Vagina (tissue), 2 donors: ENCODE measurements at regions not wholly inside any gene's neighbourhood (a gene's known extent, or its start where the extent isn't known, plus 50 kb on each side); places are given as distances from the start of the nearest gene placed in this dataset.

Experiments
- DNase-seq, 2 donors: peaks; one replicate each; pipeline ENCODE4 v3.0.0-alpha.2; 2017; ENCODE audit errors: extremely low spot score in 2 of 2
- H3K27ac ChIP-seq: fragments of 200-600 bp; sonication (generic); one replicate; pipeline ENCODE4 v1.5.1; 2019
- H3K27me3 ChIP-seq: fragments of 200-600 bp; sonication (generic); one replicate; pipeline ENCODE4 v1.5.1; 2019
- H3K36me3 ChIP-seq, 2 donors: fragments of 200-600 bp; sonication (generic); one replicate each; pipeline ENCODE4 v1.5.1; 2017 to 2019
- H3K4me1 ChIP-seq: fragments of 200-600 bp; sonication (generic); one replicate; pipeline ENCODE4 v1.5.1; 2019
- H3K4me3 ChIP-seq, 2 donors: fragments of 200-600 bp; sonication (generic); 1 replicate in 1 of 2; 2 replicates in 1 of 2; pipeline ENCODE4 v1.5.1; 2016 to 2019
- H3K9me3 ChIP-seq: fragments of 200-600 bp; sonication (generic); one replicate; pipeline ENCODE4 v1.5.1; 2019
- POLR2A ChIP-seq, 2 donors: fragments of 450-650 bp; IDR thresholded peaks; one replicate each; pipeline ENCODE4 v1.6.1; 2017; ENCODE audit warnings: antibody characterized with exemption in 2 of 2, mild to moderate bottlenecking in 2 of 2, moderate library complexity in 2 of 2
- POLR2AphosphoS5 ChIP-seq, 2 donors: sonication (generic); formaldehyde crosslinking; IDR thresholded peaks; one replicate each; pipeline ENCODE4 v1.9.0; 2017; ENCODE audit warnings: antibody characterized with exemption in 2 of 2, mild to moderate bottlenecking in 2 of 2, low read depth in 1 of 2; ENCODE audit not compliant: insufficient read depth in 1 of 2
- intact Hi-C: fragments of 100-400 bp; cut with DNase I; formaldehyde crosslinking; loops from one replicate; pipeline ENCODE4 v1.15.1; 2023
- TF ChIP-seq, protein P1 (sequence below), 3 experiments: fragments of 450-650 bp in 2 of 3; fragments of 200-600 bp in 1 of 3; sonication (generic) in 1 of 3; IDR thresholded peaks; one replicate each; pipeline ENCODE4 v1.5.1; 2017 to 2019; ENCODE audit warnings: antibody characterized with exemption in 3 of 3, mild to moderate bottlenecking in 2 of 3, moderate library complexity in 2 of 3

DNA sequence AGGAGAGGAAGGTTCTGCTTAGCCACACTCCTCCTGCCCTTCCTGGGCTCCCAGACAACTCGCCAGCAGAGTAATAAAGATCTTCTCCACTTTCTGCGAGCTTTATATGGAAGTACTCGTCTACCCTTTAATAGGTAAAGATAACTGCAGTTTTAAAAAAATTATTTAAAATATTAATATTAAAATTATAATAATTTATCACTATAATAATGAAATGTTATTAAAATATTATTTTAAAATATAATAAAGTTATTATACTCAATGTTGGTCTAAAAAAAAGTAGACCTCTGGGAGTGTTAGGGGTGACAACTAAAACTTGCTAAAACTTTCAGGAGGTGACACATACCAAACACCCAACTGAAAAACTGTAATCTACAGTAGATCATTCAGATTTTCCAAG lies 81.5 kb downstream of the RBM43 start:
- intact Hi-C loops: no loop called here

DNA sequence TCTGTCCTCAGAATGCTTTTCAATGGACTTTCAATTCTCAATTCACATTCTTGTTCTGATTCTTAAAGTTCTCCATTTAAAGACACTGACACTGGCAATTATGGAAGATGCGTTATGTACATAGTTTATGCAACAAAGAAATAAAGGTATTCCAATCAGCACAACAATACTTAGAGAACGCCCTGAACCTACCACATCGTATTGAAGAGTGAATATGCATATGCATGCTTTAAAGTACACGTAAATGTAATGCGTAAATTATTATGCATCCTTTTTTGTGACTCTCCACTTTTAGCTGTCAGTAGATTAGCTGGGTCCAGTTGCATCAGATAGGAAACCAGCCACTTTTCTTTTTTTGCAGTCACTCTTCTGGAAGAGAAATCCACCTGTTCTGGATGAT lies 83.5 kb downstream of the RBM43 start:
- TF ChIP-seq POLR2A (IDR thresholded peaks at IDR 0.05): no peak
- TF ChIP-seq, protein P1, sequence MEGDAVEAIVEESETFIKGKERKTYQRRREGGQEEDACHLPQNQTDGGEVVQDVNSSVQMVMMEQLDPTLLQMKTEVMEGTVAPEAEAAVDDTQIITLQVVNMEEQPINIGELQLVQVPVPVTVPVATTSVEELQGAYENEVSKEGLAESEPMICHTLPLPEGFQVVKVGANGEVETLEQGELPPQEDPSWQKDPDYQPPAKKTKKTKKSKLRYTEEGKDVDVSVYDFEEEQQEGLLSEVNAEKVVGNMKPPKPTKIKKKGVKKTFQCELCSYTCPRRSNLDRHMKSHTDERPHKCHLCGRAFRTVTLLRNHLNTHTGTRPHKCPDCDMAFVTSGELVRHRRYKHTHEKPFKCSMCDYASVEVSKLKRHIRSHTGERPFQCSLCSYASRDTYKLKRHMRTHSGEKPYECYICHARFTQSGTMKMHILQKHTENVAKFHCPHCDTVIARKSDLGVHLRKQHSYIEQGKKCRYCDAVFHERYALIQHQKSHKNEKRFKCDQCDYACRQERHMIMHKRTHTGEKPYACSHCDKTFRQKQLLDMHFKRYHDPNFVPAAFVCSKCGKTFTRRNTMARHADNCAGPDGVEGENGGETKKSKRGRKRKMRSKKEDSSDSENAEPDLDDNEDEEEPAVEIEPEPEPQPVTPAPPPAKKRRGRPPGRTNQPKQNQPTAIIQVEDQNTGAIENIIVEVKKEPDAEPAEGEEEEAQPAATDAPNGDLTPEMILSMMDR (IDR thresholded peaks at IDR 0.05): no peak
- no peak for TF ChIP-seq POLR2AphosphoS5 (IDR thresholded peaks at IDR 0.05; ENCODE audit: insufficient read depth in 1 of 2, low read depth in 1 of 2)
- H3K9me3 ChIP-seq: no peaks in the 10 kb centered on the region
- DNase-seq: no peak
- intact Hi-C loops: no loop called here
- H3K27me3 ChIP-seq: no peaks in the 10 kb centered on the region
- H3K27ac ChIP-seq: no peak overlapping the region
- H3K4me1 ChIP-seq: no peaks in the 10 kb centered on the region
- no peak overlapping the region for H3K4me3 ChIP-seq
- H3K36me3 ChIP-seq: no peaks in the 10 kb centered on the region

More for the DNA sequence above, 81.5 kb downstream of the RBM43 start:
- no peak for DNase-seq
- H3K4me1 ChIP-seq: no peaks in the 10 kb centered on the region
- no peak overlapping the region for H3K4me3 ChIP-seq
- H3K9me3 ChIP-seq: no peaks in the 10 kb centered on the region
- TF ChIP-seq POLR2A (IDR thresholded peaks at IDR 0.05): no peak
- no peak for TF ChIP-seq POLR2AphosphoS5 (IDR thresholded peaks at IDR 0.05; ENCODE audit: insufficient read depth in 1 of 2, low read depth in 1 of 2)
- TF ChIP-seq, protein P1 (IDR thresholded peaks at IDR 0.05): no peak
- no peaks in the 10 kb centered on the region for H3K27me3 ChIP-seq
- H3K36me3 ChIP-seq: no peaks in the 10 kb centered on the region
- H3K27ac ChIP-seq: no peak overlapping the region

DNA sequence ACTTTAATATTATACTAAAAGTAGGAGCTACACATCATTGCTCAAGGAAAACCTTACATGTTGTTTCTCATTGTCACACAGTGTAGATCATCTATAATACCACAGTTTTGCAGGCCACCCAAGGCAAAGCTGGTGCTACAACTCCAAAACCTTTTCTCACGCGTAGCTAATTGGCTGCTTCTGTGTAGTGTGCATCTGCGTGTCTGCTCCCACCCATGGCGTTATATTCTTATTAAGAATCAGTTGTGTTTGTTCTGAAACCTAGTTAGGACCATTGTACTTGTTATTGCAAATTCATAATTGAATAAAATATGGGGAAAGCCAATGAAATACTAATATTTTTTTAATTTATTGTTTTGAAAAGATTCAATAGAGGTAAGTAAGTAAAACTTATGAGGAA lies 83.9 kb downstream of the RBM43 start:
- Histone ChIP-seq H3K27me3 (no peaks in the 10 kb centered on the region), H3K36me3 (no peaks in the 10 kb centered on the region), H3K27ac (no peak overlapping the region), H3K4me3 (no peak overlapping the region), H3K4me1 (no peaks in the 10 kb centered on the region), H3K9me3 (no peaks in the 10 kb centered on the region)
- intact Hi-C loops: no loop called here
- DNase-seq: no peak
- no peak for TF ChIP-seq POLR2A (IDR thresholded peaks at IDR 0.05)
- TF ChIP-seq POLR2AphosphoS5 (IDR thresholded peaks at IDR 0.05; ENCODE audit: insufficient read depth in 1 of 2, low read depth in 1 of 2): no peak
- TF ChIP-seq, protein P1 (IDR thresholded peaks at IDR 0.05): no peak

DNA sequence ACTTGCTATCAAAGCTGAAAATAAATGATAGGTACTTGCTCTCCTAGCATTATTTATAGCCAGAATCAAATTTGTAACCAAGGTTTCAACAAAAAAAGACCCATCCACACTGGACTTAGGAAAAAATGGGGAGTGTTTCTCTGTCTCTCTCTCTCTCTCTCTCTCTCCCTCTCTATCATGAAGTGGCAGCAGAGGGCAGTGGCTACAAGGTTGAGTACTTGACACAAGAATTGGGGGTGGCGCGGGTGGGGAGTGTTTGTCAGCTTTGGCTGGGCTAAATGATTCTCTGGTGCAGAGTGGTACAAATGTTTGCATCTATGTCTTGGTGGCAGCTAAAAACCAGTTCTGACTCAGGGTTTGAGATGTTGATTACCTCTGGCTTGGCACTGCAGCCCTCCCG lies 85.0 kb downstream of the RBM43 start:
- TF ChIP-seq POLR2A (IDR thresholded peaks at IDR 0.05): no peak
- no peak for TF ChIP-seq POLR2AphosphoS5 (IDR thresholded peaks at IDR 0.05; ENCODE audit: insufficient read depth in 1 of 2, low read depth in 1 of 2)
- TF ChIP-seq, protein P1 (IDR thresholded peaks at IDR 0.05): no peak

DNA sequence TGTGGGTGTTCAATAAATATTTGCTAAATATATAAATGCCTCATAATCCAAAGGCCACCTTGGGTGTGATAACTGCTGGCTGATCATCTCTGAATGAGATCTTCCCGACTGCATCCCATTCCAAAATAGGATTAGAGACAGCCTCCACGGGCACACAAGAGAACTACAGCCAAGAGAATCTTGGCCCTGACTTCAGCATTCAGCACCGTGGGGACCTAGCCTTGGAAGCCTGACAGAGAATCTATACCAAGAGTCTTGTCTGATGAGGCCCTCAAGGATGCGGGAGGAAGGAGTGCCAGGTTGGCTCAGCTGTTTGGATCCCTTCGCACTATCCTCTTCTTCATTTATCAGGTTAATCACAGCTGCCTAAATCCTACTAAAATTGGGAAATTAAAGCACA lies 85.8 kb downstream of the RBM43 start:
- DNase-seq: no peak
- H3K4me1 ChIP-seq: no peaks in the 10 kb centered on the region
- TF ChIP-seq, protein P1 (IDR thresholded peaks at IDR 0.05): no peak
- TF ChIP-seq POLR2AphosphoS5 (IDR thresholded peaks at IDR 0.05; ENCODE audit: insufficient read depth in 1 of 2, low read depth in 1 of 2) (no peak), POLR2A (IDR thresholded peaks at IDR 0.05) (no peak)
- no peaks in the 10 kb centered on the region for H3K36me3 ChIP-seq
- H3K27ac ChIP-seq: no peak overlapping the region
- no peaks in the 10 kb centered on the region for H3K9me3 ChIP-seq
- H3K4me3 ChIP-seq: no peak overlapping the region
- intact Hi-C loops: no loop called here
- H3K27me3 ChIP-seq: no peaks in the 10 kb centered on the region

More for the DNA sequence above, 85.0 kb downstream of the RBM43 start:
- no peaks in the 10 kb centered on the region for H3K27me3 ChIP-seq
- H3K4me3 ChIP-seq: no peak overlapping the region
- intact Hi-C loops: no loop called here
- no peaks in the 10 kb centered on the region for H3K9me3 ChIP-seq
- H3K4me1 ChIP-seq: no peaks in the 10 kb centered on the region
- no peaks in the 10 kb centered on the region for H3K36me3 ChIP-seq
- H3K27ac ChIP-seq: no peak overlapping the region
- no peak for DNase-seq
